OCI-LY3 (cell line): ENCODE measurements at regions not wholly inside any gene's neighbourhood (a gene's known extent, or its start where the extent isn't known, plus 50 kb on each side); places are given as distances from the start of the nearest gene placed in this dataset.

Source experiments
- EZH2phosphoT487 ChIP-seq: fragments of 200-600 bp; shearing (Covaris generic); IDR thresholded peaks from 2 replicates; pipeline ENCODE4 v1.6.1; 2018; ENCODE audit warnings: antibody characterized with exemption, mixed run types, low read depth
- TF ChIP-seq, protein P1 (sequence below): fragments of 200-600, 300-600 bp; sonication (generic); IDR thresholded peaks from 2 replicates; pipeline ENCODE4 v1.5.1; 2014; ENCODE audit warnings: antibody characterized with exemption, low read length, low read depth

DNA sequence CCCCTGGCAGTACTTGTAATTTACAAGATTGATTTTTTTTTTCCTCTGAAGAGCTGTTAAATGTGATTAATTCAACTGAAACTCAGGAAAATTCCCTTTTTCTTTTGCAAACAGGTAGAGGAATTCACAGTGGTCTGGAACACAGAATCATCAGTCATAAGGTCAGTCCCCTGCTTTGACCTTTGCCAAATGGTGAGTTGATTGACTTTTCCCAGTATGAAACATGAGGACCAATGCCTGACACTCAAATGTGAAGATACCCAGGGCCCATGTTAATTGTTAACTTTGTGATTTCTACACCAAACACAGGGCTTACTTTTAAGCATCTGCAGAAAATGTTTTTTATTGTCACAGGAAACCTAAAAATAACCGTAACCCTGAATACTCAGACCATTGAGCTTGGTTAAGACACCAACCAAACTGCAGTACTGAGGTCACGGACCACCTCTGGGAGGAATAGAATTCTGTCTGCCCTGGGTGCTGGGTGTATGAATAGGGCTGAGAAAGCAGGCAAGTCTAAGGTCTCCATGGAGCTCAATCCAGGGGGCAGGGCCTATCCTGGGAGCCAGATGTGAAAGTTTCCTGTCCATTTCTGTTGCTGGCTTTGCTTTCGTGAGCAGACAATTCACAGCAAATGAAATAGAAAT is 192.4 kb downstream of the TMX1 start:
- TF ChIP-seq, protein P1, sequence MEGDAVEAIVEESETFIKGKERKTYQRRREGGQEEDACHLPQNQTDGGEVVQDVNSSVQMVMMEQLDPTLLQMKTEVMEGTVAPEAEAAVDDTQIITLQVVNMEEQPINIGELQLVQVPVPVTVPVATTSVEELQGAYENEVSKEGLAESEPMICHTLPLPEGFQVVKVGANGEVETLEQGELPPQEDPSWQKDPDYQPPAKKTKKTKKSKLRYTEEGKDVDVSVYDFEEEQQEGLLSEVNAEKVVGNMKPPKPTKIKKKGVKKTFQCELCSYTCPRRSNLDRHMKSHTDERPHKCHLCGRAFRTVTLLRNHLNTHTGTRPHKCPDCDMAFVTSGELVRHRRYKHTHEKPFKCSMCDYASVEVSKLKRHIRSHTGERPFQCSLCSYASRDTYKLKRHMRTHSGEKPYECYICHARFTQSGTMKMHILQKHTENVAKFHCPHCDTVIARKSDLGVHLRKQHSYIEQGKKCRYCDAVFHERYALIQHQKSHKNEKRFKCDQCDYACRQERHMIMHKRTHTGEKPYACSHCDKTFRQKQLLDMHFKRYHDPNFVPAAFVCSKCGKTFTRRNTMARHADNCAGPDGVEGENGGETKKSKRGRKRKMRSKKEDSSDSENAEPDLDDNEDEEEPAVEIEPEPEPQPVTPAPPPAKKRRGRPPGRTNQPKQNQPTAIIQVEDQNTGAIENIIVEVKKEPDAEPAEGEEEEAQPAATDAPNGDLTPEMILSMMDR: no peak
- no peak for TF ChIP-seq EZH2phosphoT487
